HG03064 (cell line): ENCODE measurements at regions not wholly inside any gene's neighbourhood (a gene's known extent, or its start where the extent isn't known, plus 50 kb on each side); places are given as distances from the start of the nearest gene placed in this dataset.
"Not testable (repeated sequence)": the region's sequence is repeated elsewhere in the genome, so short reads cannot be mapped to it uniquely, and the experiment has no call there.

Experiments
- ATAC-seq: cut with Tn5 transposase; IDR thresholded peaks from one replicate; pipeline ENCODE4 v1.9.1; 2021; ENCODE audit warnings: low read depth; ENCODE audit not compliant: unreplicated experiment

DNA sequence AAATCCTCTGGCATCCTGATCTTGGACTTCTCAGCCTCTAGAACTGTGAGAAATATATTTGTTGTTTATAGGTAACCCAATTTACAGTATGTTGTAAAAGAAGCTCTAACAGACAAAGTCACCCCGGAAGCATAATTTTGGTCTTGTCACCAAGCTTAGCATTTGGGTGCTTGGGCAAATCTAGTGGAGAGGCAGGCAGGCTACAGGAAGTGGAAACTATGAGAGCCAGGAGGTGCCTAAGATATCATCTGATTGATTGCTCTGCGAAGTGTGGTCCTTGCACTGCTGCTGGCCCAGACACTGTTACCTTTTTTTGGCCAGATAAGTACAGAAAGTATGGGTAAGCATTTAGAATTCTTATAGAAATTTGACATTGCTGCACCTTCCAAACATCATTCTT lies 102.9 kb downstream of the CDC42EP3 start:
- ATAC-seq, result no peak

DNA sequence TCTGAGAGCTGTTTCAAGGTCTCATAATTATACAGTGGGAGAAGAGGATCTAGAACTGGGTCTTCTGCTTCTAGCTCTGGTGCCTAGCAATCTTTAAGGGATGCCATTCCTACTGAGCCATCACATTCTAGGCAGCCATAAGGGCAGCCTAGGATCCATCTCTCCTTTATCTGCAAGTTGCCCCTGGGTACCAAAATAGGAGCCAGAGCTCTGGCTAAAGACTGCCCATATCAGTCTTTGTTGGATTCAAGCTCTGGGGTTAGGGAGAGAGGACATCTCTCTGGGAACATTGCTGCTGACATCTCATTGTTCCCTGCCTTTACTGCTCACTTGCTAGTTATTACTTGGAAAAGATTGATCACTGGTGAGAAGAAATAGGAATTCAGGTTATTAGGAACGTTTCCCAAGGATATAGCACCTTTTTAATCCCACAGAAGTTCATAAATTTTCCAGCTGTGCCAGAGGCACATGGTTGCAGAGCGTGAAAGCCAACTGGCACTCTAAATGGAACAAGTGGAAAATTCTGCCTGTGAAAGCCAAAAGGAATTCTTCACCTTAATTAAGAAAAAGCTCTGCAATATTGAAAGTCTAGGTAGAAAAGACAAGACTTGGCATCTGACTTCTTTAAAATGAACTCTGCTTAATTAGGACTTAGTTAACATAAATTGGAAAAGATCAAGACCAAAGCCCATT lies 102.2 kb downstream of the CDC42EP3 start:
- ATAC-seq, result no peak

DNA sequence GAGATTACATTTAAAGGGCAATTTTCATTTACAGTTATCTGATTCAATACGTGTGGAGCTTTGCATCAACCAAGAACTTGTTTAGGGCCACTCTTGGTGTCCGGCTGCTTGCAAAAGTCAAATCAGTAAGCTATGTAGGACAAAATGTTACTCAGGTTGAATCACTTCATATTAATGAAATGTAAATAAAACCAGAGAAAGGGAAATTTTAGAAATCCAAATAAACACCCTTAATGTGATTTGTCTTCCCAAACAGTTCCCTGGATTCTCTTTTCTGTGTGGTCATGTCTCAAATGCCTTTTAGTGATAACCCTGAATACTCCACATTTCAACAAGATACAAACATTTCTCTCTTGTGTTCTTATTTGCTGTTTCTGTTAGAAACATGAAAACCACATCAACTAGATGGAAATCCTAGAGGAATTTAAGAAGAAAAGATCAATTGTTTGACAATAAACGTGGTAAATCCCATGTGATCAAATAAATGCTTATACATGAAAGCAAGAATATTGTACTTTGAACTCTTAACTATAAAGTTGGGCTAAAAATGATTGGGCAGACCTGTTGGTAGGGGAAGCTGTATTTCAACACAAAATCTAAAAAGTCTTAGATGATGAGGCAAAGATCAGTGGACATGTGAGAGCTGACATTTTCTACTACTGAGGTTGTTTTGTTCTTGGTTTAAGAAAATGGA lies 101.3 kb downstream of the CDC42EP3 start:
- no peak for ATAC-seq

DNA sequence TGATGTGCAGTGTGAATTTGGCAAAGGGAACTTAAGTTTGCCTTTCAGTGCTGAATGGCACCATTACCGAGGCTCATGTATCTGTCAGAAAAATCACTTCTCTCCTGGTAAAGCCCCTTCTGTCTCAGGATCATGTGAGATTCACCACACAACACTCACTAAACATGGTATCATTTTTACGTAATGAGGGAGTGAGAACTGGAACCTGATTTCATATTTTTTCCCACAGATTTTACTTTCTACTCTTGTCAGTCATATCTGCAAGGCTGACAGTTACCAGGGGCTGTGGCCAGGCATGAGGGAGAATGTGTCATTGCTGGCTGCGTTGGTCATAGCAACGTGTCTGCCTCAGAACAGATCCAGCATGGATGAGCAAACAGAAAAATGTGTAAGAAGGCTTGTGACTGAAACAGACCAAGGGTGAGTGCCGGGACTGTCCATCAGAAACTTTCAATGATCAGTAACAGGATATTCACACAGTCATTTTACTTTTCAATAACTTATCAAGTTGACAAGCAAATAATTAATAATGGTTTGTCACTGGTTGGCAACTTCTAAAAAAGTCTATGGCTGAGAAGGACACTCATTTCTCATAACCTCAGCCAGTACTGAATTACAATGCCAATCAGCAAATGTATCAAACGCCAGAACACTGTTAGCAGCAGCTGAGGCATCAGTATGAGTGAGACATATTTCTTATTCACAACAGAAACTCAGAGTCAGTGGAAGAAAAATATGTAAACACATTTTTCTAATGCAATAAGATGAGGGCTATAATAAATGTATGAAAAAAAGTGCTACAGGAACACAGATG lies 100.5 kb downstream of the CDC42EP3 start:
- ATAC-seq, result peak; percentile 85

DNA sequence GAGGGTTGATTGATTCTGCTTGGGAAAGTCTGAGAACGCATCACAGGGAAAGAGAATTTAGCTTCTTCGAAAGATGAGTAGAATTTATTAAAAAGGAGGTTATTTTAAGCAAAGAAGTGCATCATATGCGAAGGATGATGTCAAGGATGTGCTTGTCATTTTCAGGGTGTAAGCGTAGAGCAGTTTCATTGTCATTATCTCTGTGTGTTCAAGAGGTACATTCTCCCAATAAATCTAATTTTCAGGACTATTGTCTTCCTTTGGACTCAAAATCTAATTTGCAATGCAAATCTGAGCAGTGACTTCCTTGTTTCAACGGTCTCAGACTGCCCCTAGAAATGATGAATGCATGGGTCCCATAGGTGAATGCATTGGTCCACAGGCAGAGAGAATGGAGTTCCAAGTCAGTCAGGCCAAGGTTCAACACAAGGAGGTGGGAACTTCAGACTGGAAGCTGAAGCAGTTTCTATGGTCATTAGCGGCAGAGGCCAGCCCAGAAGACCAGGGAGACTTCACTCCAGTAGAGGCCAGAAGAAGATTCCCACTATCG lies 99.8 kb downstream of the CDC42EP3 start:
- ATAC-seq, result no peak

DNA sequence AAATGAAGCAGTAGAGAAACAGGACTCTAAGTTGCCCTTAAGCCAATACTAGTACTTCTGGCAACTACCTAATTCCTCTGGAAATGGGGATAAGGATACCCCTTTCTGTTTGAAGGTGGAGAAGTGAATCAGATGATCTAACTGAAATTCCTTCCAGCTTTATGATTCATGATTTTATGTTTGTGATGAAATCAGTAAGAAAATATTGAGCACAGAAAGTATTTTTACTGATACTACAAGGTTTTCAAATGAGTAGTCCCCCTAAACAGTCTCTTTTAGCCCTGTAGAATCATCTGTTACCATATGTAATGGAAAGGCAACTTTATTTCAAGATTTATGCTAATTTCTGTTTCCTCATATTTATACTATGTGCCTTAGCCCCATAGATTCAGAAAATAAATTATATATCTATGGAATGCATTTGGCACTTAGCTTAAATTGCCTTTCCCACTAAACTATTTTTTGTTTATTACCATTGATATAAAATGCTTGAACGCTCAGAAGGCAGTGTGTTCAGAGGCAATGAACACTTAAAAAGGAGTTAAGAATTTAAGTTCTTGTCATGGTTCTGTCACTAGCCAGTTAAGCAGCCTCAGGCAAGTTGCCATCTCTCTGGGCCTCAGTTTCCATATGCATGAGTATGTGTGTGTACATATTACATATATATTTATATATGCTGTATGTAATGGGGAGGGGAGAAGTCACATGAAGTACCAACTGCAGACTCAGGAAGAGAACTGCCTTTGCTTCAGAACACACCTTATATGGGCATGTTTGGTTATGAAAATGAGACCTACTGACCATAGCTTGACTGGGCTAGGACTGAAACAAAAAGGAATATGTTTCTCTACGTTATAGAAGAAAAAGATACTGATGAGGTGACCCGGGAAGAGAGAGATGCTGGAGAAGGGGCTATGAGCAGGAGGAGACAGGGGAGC lies 97.7 kb downstream of the CDC42EP3 start:
- ATAC-seq, result peak; percentile 41

DNA sequence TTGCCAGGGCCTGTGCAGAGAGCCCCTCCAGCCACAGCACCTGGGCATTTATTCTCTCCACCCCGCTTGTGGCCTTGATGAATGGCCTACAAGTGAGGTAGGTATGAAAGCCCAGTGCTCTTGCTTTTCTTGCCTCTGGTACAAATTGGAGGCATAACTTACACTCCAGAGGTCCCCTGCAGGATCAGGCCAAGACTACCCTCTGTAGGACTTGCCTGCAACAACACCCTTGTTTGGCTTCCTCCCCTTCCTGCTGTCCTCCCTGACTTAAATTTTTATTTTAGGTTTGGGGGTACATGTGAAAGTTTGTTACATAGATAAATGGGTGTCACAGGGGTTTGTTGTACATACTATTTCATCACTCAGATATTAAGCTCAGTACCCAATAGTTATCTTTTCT lies 95.7 kb downstream of the CDC42EP3 start:
- ATAC-seq, result no peak

DNA sequence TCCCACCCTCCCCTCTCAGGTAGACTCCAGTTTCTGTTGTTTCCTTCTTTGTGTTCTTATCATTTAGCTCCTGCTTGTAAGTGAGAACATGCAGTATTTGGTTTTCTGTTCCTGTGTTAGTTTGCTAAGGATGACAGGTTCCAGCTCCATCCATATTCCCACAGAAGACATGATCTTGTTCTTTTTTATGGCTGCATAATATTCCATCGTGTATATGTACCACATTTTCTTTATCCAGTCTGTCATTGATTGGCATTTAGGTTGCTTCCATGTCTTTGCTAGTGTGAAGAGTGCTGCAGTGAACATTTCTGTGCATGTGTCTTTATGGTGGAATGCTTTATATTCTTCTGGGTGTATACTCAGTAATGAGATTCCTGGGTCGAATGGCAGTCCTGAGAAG lies 95.2 kb downstream of the CDC42EP3 start:
- ATAC-seq, result not testable (repeated sequence)

DNA sequence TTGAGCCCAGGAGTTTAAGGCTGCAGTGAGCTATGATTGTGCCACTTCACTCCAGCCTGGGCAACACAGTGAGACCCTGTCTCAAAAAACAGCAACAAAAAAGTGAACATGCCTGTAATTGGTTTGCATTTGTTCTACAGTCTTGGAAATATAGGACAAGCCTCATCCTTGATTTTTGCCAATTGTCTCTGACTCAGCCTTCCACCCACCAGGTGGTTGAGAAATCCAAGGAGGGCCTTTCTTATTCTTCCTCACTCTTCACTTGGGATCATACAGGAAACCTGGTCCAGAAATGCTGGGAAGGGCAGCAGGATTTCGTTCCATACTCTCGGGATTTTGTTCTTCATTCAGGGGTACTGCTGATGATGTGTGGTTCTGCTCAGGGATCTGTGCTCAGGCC lies 94.6 kb downstream of the CDC42EP3 start:
- ATAC-seq, result no peak

DNA sequence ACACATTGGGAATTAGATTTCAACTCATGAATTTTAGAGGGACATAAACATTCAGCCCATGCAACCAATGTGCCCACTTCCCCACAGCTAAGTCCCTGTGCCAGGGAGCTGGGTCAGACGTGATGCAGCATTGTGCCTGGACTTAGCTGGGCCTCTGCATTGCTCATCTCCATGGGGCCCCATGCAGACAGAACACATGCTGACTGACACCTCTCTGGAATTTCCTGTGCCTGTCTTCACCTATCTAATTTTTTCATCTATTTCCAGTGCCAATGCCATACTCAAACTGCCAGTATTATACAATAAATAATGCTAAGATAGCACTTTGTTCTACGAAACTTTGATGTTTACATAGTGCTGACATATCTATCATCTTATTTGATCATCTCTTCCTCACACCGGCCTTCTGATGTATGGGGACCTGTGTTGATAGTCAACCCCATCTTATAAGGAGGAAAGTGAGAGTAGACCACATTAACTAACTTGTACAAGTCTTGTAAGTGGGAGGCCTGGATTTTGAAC lies 92.2 kb downstream of the CDC42EP3 start:
- ATAC-seq, result no peak

DNA sequence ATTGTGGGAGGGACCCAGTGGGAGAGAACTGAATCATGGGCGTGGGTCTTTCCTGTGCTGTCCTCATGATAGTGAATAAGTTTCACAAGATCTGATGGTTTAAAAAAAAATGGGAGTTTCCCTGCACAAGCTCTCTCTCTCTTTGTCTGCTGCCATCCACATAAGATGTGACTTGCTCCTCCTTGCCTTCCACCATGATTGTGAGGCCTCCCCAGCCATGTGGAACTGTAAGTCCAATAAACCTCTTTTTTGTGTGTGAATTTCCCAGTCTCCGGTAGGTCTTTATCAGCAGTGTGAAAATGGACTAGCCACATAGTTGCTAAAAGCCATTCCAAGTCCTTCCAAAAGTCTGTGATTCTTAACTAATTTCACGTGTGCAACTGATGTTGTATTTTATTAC lies 91.5 kb downstream of the CDC42EP3 start:
- ATAC-seq, result not testable (repeated sequence)

DNA sequence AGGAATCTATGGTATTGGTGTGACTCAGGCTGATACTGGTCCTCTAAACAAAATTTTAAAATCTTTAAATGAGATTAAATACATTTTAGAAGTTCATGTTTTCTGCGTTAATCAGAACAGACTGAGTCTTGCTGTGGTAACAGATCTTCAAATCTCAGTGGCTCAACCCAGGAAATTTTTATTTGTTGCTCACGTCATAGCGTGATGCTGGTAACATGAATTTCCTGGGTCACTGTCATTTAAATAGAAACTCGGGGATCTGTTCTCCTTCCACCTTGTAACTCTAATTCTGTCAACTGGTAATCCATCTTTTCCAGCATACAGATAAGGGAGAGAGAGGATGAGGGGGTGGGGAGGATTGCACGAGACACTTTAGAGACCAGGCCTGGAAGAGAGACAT lies 90.0 kb downstream of the CDC42EP3 start:
- no peak for ATAC-seq

DNA sequence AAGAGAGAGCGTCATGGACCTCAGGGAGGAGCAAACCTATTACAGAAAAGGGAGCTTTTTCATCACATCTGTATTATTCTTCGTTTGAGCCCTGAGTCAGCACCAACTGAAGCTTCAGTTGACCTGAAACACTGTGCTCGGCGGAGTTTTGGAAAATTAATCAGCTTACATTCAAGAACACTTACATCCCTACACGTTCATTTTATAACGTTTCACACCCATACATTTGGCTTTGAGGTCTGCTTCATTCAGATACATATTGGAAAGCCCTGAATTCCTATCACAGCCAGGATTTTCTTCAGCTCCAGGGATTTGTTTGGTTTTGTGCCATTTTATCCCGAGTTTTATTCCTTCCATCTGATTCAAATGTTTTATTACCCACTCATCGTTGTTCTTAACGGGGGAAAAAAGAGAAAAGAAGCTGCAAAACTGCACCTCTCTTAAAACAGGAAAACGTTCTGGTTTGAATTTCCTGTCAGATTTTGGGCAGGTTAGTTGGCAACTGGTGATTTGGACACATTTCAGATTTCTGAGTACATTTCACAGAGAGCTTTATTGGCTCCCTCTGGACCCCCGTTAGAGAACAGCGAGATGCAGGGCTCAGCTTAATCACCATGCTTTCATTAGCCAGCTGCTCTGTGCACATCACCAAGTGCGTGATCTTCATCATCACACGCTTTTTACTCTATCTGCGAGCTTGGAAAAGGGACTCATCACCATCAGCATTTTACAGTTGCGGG lies 88.8 kb downstream of the CDC42EP3 start:
- no peak for ATAC-seq

DNA sequence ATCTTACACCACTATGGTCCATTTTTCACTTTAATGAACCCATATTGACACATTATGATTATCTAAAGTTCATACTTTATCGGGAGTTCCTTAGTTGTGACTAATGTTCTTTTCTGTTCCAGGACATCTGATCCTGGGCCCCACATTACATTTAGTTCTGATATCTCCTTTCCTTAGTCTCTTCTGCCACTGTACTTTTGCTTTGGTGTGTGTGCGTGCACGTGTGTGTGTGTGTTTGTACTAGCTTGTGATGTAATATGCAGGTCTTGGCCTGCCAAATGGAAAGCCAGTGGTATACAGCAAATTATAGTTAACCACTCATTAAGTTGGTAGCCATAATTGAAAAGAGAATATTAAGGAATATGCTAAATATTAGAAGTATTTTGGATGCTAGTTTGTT lies 88.0 kb downstream of the CDC42EP3 start:
- no peak for ATAC-seq

DNA sequence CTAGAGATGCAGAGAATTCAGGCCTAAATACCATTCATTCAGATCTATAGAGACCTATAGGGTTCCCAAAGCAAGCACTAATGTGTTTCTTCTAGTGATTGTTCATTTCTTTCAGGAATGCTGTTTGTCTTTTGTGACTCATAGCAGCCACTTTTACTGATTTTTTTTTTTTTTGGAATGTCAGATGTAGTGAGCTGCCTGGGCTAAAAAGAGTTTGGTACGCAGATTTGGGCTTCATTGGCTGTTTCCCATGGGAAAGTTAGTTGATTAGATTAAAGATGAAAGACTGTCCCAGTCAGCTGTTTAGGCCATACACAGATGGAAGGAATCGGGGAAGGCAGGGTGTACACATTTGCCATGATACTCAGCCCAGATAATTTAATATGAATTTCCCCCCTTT lies 87.6 kb downstream of the CDC42EP3 start:
- no peak for ATAC-seq

DNA sequence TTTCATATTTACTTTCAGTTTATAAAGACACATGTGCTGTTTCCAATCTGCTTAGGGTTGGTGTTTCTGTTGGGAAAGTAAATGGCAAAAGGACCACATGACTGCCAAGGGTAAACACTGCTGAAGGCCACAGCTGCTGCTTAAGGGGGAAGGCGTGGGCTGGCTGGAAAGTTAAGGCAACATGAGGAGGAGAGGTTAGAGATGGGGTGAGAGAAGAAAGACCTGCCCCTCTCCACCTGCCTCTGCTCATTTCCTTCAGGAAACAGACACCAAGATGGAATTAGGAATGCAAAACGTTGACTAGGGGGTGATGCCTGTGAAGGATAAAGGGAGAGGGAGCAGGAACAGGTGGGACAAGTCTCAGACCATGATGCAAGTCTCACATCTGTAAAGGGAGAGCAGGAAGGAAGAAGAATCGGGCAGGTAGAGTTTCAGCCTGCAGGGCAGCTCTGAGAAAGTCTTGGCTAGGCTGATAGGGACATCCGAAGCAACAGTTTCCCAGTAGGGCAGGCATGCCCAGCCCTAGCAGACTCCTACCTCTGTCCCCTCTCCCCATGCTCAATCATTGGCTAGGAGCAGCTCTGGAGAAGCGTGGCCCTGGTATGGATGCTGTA lies 86.0 kb downstream of the CDC42EP3 start:
- ATAC-seq, result no peak

DNA sequence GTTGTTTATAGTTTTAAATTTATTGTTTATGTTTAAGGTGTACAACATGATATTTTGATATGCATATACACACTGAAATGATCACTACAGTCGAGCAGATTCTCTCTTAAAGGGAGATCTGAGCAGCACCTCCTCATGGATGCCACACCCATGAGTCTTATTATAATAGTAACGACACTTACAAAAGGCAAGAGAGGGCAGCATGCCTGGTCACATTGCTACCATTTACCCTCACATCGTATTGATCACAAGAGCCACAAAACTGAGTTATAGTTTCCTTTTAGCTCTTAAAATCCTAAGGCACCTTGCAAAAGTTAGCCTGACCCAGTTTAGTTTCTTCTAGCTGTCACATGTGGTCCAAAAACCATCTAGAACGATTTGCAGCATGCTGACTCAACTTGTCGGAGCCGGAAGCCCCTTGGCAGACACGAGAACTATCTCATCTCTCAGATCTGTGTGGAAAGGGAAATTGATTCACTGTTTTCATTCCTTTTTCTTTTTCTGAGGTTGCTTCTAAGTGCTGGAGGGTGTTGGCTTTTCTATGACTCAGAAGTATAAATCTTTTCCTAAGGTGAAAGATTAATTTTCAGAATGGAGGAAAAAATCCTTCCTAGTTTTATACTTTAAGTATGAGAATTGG lies 85.3 kb downstream of the CDC42EP3 start:
- peak; percentile 38 for ATAC-seq

DNA sequence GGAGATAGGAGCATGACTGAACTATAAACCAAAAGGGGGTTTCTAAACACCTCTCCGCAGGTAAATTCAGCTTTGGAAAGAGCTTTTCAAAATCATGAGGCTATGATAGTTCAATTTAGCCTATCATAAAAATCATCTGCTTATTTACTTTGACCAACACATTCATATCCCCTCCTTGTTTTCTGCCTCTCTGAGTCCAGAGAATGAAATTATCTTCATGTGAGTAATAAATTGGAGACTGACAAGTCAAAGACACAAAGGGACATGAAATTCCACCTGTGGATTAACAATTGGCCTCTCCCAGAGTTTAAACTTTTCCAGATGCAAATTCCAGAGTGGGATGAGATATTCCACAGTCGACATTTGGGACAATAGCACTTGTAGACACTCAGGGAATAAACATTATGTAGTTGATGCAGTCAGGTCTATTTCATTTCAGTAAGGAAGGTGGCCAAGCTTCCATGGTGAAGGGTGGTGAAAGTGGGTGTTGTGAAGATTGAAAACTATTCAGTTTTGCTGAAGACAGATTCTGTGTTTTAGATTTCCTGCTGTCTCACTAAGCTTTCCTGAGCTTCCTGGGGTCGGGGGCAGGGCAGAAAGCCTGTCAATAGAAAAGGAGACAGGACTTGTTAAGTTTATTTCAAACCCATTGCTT lies 84.7 kb downstream of the CDC42EP3 start:
- no peak for ATAC-seq
